ENCODE measurements at regions not wholly inside any gene's neighbourhood (a gene's known extent, or its start where the extent isn't known, plus 50 kb on each side); places are given as distances from the start of the nearest gene placed in this dataset.

DNA sequence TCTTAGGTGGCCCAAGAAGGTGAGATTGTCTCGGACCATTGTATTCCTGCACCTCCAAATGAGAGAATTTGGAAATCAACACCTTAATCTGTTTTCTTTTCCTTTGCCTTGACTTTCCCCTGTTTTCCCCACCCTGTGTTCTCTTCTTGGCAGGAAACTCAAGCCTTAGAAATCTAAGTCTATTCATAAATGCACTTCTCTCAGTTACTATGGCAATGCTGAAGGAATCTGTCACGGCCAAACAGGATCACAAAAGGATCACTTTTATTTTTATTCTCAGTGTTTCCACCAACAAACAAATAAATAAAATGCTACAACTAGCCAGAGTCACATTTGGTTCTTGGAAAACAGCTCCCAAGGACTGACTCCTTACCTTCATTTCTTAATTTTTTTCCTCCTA lies 270.5 kb downstream of the BCAT1 start:
- TF ChIP-seq, protein P1, sequence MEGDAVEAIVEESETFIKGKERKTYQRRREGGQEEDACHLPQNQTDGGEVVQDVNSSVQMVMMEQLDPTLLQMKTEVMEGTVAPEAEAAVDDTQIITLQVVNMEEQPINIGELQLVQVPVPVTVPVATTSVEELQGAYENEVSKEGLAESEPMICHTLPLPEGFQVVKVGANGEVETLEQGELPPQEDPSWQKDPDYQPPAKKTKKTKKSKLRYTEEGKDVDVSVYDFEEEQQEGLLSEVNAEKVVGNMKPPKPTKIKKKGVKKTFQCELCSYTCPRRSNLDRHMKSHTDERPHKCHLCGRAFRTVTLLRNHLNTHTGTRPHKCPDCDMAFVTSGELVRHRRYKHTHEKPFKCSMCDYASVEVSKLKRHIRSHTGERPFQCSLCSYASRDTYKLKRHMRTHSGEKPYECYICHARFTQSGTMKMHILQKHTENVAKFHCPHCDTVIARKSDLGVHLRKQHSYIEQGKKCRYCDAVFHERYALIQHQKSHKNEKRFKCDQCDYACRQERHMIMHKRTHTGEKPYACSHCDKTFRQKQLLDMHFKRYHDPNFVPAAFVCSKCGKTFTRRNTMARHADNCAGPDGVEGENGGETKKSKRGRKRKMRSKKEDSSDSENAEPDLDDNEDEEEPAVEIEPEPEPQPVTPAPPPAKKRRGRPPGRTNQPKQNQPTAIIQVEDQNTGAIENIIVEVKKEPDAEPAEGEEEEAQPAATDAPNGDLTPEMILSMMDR (IDR thresholded peaks at IDR 0.05) = no peak
- TF ChIP-seq EP300 (IDR thresholded peaks at IDR 0.05) = no peak

All from stomach (tissue), 4 donors.